ENCODE measurements at regions not wholly inside any gene's neighbourhood (a gene's known extent, or its start where the extent isn't known, plus 50 kb on each side); places are given as distances from the start of the nearest gene placed in this dataset.
"Not testable (repeated sequence)": the region's sequence is repeated elsewhere in the genome, so short reads cannot be mapped to it uniquely, and the experiment has no call there.

DNA sequence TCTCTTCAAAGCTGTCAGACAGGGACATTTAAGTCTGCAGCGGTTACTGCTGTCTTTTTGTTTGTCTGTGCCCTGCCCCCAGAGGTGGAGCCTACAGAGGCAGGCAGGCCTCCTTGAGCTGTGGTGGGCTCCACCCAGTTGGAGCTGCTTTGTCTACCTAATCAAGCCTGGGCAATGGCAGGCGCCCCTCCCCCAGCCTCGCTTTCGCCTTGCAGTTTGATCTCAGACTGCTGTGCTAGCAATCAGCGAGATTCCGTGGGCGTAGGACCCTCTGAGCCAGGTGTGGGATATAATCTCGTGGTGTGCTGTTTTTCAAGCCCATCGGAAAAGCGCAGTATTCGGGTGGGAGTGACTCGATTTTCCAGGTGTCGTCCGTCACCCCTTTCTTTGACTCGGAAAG, 648.1 kb upstream of the RAG2 start:
- not testable (repeated sequence) for DNase-seq

DNA sequence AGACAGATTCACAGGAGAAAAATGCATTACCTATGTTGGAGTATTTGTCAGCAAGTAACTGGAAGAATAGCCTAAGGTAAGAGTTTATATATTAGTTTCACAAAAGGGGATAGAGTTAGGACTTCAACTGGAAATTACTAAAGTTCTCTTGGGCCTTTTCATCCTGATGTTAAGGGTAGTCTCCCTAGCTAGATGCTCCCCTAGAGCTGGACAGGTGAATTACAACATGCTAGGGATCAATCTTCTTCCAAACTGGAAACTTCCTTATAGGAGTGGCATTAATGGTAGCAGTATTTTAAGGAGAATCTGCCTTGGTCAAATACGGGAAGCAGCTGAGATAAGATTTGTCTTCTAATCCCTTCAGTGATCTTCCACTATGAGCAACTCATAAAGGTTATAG, 632.8 kb upstream of the RAG2 start:
- DNase-seq, result no peak

DNA sequence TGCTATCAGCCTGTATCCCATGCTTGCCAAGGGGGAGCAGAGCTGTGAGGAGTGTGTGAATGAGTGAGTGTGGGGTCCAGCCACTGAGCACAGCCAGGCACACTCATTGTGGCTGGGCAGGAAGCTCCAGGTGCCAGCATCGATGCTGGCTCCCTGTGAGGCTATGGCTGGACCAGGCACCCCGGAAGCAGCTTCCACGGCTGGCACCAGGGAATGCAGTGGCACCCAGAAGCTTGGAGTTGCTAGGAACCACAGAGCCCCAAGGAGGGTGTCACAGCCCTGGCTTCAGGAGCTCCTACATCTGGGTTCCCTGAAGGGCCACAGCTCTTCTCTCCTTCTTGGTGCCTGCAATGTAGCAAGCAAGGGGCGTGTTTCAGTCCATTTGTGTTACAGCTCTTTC, 625.9 kb upstream of the RAG2 start:
- no peak for DNase-seq

DNA sequence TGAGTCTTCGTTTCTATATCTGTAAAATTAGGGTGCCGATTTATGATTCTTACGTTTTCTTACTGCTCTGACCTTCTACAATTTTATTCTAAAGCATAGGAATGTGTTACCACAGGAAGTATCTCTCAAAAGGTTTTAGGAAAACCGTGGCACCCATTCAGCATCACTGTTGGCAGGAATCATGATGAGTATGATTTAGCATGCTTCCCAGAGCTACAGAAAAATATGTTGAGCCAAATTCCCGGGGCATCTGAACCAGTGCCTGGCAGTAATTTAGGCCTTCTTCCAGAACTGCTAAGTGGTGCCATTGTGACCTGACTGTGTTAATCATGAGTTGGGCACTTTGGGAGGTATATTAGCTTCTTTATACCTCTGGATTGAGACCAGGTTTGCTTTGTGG, 605.0 kb upstream of the RAG2 start:
- no peak for DNase-seq

DNA sequence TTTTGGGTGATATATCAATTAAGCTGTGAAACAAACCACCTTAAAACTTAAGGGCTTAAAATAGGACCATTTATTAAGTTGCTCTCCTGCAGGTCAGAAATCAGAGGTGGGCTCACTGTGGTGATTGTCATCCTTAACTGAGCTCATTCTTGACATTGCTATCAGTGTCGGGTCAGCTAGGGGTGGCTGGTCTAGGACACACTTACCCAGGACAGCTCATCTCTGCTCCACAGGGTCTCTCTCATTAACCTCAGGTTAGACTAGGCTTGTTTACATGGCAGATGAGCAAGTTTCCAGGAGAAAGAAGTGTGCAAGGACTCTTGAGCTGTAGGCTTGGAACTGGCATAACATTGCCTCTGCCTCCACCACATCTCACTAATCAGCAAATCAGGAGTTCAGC, 601.0 kb upstream of the RAG2 start:
- no peak for DNase-seq

DNA sequence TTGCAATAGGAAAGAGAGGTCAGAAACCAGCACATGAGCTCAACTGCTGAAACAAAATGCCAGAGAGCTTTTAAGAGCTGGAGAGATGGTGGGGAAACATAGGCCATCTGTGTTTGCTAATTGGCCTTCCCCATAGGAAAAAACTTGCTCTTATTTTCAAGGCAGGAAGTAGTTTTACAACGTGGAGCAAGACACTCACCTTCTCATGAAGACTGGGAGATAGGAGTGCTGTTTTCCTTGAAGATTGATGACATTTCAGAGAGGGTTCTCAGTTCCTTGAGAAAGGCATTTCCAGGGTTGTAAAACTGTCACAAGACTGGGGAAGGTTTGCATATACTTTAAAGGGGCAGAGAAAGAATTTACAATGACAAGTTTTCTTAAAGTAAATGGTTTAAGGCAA, 586.3 kb upstream of the RAG2 start:
- no peak for DNase-seq

DNA sequence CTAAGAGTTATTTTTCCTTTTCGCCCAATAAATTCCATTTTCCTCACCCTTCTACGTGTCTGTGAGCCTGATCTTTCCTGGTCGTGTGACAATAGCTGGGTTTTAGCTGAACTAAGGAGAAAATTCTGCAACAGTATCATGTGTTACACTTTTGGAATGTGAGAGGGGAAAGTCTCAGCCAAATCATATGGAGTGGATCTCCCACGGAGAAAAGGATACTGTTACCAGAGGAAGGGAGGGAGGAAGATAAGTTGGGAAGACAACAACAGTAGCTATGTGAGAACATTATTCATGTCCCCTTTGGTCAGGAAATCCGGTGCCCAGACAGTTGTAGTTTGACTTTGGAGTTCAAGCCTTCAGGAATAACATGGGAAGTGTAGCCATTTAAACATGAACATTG, 584.0 kb upstream of the RAG2 start:
- DNase-seq, result no peak

DNA sequence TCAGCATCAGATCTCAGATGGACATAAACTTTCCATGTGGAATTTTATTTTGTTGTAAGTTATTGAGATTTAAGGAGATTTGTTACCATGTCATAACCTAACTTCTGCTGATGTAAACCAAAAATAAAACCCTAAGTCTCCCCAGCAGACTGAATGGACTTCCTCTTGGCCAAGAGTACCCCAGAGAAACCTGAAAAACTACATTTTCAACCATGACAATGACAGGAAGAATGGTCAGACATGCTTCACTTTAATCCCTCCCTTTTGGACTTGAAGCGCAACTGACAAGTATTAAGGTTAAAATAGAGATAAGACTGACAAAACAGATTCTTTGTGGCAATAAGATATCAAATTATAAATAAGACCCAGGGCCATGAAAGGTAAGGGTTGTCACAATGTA, 579.7 kb upstream of the RAG2 start:
- DNase-seq, result no peak

DNA sequence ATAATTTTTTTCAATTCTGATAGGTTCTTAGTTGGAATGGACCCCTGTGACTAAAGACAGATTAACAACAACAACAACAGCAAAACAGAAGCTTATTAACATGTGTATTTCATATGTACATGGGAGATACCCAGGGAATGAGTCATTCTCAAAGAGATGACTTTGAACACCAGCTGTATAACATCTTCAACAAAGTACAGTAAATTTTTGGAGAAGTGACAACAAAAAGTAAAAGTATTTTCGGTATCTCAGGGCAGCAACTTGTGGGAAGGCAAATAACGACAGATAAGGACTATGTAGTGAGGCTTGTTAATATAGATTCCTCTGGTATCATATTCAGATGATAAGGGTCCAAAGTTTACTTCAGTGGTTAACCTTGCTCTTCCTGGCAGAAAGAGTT, 573.4 kb upstream of the RAG2 start:
- no peak for DNase-seq

DNA sequence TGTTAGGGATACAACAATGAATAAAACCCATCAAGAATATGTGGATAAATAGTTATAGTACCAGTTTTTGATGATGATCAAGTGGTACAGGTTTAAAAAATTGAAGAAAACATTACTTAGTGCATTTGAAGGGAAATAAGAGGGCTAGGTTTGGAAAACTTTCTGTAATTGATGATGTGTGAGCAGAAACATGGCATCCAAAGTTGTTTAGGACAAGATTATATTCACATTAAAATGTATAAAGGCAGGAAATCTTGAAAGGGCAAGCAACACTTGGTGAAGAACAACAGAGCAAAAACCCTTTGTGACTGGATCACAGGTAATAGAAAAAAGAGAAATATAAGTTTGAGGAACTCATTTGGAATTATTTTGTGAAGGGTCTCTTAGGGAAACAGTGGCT, 572.3 kb upstream of the RAG2 start:
- DNase-seq, result no peak

DNA sequence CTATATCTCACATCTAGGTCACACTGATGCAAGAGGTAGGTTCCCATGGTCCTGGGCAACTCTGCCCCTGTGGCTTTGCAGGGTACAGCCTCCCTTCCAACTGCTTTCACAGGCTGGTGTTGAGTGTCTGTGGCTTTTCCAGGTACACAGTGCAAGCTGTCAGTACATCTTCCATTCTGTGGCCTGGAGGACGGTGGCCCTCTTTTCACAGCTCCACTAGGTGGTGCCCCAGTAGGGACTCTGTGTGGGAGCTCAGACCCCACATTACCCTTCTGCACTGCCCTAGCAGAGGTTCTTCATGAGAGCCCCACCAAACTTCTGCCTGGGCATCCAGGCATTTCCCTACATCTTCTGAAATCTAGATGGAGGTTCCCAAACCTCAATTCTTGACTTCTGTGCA, 547.4 kb upstream of the RAG2 start:
- DNase-seq, result not testable (repeated sequence)

DNA sequence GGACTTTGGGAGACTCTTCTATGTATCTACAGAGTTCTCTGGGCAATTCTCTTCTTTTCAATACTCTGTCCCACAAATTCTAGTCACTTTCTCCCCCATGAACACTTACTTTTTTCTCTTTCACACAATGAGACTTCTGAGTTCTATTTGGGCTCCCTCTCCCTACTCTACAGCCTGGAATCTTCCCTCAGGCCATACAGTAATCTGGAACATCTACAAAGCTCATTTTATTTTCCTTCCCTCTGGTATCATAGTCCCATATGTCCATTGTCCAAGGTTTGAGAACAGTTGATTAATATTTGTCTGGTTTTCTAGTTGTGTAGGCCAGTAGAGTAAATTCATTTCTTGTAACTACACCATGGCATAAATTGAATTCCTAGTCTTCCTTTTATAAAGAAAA, 544.6 kb upstream of the RAG2 start:
- no peak for DNase-seq

DNA sequence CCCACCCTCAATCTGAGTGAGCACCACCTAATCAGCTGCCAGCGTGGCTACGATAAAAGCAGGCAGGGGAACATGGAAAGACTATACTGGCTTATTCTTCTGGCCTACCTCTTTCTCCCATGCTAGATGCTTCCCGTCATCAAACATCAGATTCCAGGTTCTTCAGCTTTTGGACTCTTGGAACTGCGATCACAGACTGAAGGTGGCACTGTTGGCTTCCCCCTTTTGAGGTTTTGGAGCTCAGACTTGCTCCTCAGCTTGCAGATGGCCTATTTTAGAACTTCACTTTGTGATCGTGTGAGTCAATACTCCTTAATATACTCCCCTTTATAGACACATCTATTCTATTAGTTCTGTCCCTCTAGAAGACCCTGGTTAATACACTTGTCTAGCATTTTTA, 543.7 kb upstream of the RAG2 start:
- no peak for DNase-seq

DNA sequence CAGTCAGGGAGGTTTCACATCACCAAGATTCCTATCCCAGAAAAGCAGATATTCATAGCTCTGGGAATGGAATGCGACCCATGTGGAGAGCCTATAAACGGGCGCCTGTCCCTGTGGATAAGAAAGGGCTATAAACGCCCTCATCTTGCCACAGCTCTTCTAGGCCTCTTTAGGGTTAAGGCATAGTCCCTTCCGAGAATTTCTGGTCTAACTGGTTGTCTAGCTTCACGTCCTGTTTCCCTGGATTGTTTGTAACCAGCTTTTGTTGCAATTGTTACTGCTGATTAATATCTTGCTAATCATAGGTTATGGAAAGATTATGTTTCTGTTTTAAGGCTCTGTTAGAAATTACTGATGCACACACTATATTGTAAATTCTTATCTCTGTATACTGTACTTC, 537.6 kb upstream of the RAG2 start:
- DNase-seq, result not testable (repeated sequence)

DNA sequence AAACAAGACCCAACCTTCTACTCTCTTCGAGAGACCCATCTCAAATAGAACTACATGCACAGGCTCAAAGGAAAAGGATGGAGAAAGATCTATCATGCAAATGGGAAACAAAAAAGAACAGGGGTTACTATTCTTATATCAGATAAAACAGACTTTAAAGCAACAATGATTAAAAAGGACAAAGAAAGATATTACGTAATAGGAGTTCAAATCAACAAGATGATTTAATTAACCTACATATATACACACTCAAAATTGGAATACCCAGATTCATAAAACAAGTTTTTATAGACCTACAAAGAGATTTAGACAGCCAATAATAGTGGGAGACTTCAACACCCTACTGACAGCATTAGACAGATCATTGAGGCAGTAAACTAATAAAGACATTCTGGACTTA, 536.6 kb upstream of the RAG2 start:
- DNase-seq, result no peak

DNA sequence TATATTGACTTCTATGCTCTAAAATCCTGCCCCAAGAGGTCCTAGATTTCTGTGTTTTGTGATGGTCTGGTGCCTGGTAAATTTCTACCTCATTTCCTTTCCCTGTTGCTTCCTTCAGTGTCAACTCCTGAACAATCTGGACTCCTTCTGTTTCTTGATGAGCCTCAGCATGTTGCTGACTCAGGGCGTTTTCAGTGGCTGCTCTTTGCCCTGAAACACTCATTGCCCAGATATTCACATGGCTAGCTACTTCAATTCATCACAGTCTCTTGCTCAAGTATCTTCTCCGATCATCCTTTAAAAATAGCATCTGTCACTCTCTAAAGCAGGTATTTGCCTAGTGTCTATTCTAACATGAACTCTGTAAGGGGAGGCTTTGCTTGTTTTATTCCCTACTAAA, 526.3 kb upstream of the RAG2 start:
- no peak for DNase-seq

DNA sequence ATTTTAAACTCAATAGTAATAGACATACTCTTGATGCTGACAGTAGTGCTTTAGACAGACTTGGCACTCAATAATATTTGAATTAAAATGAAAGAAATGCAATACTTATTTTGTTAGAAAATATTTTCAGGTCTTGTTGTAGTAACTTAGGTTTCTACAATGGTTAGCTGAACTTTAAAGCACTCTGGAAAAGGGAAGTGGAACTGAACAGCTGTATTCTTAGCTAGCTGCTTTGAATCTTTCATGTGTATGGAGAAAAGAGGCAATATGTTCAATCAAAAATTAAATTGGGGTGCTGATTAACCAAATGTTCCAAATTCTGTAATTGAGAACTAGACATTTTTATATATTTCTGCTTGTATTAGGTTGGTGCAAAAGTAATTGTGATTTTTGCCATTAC, 517.9 kb upstream of the RAG2 start:
- no peak for DNase-seq

DNA sequence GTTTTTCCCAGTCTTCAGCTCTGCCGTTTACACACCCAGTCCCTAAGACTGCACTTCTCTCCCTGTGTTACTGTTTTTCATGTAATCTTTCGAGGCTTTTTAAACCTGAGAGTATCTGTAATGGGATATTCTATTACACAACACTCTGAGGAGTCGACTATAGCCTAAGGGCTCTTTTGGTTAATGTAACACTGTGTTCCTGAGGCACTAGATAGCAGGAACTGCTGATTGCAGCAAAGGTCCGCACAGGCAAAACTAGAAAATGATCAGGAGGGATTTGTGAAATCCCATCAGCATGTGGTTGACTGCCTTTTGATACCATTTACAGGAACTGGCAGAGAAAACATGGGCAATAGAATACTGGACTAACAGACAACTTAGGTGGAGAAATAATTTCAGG, 512.3 kb upstream of the RAG2 start:
- no peak for DNase-seq

DNA sequence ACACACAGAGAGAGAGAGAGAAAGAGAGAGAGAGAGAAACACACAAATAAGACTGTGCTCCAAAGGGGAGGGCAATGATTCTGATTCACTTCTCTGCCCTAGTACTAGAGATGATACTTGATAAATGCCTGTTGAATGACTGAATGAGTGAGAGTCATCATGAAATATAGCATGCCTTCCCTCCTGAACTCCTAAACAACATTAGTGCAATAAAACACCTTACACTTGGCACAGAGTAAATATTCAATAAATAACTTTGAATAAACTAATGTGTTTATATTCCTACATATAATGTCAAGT, 511.2 kb upstream of the RAG2 start:
- DNase-seq, result no peak

DNA sequence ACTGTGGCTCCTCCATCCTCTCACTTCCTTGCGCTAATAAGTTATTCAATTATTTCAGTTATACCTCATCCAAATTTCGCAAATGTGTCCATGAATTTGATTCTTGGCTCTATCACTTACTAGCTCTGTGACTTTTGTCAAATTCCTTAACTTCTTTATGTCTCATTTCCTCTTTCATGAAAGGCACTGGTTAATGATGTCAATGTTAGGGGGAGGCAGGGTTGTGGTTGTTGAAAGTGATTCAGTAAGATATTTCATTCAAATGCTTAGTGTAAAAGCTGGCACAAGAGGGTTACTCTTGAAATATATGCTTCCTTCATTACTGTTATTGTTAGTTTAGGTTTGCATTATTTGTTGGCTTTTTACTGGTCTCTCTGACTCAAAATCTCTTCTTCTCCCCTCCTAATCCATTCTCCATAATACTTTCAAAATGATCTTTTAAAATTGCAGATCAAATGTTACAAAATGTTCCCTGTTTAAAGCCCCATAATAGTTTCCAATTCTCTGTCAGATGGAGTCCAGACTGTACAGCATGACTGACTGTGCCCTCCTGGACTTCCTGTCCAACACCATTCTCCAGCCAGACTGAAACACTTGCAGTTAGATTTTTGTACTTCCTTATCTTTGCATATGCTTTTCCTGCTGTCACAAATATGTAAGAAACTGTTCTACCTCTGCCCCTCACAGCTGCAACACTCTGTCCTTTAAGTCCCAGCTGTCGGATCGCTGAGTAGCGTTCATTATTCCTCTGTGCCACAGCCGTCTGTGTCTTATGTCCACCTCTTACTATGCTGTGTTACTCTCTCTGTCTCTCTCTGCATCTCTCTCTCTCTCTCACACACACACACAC, 510.6 kb upstream of the RAG2 start:
- DNase-seq, result no peak

DNA sequence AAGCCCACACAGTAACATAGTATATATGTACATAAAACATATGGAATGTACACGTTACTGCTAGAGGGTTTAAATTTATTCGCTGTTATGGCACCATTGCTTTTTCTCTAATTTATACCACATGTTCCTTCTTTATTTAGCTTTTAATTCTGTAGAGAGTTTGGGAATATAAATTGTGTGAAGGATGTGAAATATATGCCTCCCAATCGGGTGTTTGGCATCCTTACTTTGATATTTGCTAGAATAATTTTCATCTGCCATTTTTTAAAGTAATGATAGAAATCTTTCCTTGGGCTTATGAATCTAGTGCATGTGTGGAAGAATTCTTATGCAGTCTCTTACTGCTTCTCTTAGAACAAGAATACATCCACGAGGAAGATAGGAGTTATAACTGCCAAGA, 509.8 kb upstream of the RAG2 start:
- DNase-seq, result no peak

DNA sequence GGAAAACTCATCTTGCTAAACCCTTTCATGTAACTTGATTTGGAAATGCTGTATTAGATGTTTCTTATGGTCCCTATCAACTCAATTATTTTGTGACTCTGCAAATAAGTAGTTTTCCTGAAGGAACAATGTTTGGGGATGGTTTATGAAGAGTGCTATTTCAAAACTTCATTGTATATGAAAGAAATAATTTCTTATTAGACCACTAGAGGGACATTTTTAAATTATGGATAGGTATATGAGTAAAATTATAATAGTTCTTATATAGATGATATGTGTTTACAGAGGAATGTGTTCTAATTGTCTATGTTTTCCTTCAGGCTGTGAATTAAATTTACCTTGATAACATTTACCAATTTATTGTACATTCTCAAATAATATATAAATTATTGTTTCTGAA, 509.4 kb upstream of the RAG2 start:
- DNase-seq, result no peak

DNA sequence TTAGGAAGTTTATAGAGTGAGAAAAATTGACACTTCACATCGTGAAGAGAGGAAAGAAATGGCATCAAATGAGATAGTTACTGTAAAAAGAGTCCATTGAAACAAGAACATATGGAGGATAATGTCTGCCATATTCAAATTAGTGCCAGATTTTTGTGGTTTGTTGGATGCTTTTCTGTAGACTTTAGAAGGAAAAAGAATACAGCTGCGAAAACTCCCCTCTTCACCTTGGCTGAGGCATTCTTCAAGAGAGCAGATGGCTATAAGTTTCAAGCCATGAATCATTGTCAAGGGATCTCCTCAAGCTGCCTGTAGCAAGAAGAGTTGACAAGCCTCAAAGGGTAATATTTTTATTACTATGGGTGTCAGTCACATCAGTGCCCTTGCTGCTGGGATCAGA, 507.4 kb upstream of the RAG2 start:
- no peak for DNase-seq

DNA sequence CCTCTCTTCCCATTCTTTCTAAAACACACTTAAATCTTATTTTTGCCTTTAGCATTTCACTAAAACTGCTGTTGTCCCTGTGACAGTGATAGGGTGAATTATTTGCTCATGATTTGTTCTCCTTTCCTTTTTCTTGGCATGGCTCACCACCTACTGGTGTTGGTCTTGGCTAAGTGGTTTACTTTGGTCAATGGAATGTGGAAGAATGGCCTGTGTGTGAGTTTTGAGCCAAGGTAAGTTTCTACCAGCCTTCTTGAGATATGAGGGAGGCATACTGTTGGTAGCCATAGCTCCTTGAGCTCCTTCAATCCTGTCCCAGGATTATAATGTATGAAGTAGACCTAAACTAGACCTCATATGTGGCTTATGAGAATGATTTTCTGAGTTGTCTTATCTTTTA, 506.3 kb upstream of the RAG2 start:
- DNase-seq, result no peak

DNA sequence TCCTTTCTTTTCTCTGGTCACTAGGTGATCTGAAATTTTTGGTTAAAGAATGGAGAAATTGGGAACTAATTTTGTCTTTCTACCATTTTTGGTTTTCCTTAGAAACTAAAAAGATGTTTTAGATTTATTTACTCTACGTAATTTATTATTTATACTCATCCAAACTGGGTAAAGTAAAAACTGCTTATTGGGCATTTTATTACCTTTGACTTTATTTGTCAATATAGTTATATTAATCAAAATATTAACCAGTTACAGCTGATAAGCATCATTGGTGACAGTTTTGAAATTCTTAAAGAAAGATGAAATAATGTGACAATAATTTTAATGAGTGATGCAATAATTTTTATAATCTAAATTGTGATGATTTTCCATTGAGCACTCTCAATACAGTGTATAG, 502.0 kb upstream of the RAG2 start:
- DNase-seq, result no peak

DNA sequence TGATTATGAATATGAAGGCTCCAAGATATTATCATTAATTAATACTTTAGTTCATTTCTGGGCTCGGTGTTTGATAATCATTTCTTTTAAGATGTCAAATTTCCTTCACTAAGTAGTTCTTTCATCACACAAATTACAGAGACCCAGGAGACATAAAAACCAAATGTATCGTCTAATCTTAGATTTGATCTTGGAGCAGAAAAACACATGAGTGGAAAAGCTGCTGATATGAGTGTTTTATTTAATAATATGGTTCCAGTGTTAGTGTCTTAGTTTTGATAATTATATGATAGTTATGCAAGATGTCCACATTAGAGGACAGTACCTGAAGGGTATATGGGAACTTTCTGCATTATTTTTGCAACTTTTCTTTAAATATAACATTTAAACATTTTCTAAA, 494.5 kb upstream of the RAG2 start:
- DNase-seq, result no peak
